ENCODE measurements at regions not wholly inside any gene's neighbourhood (a gene's known extent, or its start where the extent isn't known, plus 50 kb on each side); places are given as distances from the start of the nearest gene placed in this dataset.

DNA sequence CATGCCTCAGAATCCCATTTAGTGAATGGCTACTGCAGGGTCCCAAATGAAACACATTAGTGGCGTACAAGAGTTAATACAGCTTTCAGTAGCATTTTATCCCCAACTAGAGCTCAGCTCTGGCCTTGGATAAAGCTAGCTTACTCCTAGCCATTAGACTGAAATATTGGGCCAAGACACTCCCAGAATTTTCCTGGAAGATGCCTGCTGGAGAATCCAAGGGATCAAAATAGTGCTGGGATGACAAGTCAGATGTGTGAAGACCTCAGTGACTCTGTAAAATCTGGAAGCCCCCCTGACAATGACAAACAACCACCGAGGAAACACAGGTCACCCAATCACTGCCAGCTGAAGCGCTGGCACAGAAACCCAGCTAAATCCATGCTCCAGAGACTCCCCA, 303.1 kb upstream of the SORL1-AS1 start:
- peak in 1 of 2 donors; percentile 16 for DNase-seq
- Histone ChIP-seq H3K27ac (no peak overlapping the region), H3K4me1 (peaks cover 0 to 20% (median 3%) of the 10 kb centered on the region in 4 donors), H3K36me3 (no peaks in the 10 kb centered on the region), H3K9me3 (no peaks in the 10 kb centered on the region), H3K4me3 (no peak overlapping the region), H3K27me3 (no peaks in the 10 kb centered on the region)
- intact Hi-C loops (cut with DNase I; ENCODE audit: low total_unique reads) = no loop called here
- WGBS, 5 donors = 50 to 63% (median 54%) methylated on average over 3 of the region's 3 CpGs
- TF ChIP-seq POLR2A (IDR thresholded peaks at IDR 0.05) (no peak), POLR2AphosphoS5 (IDR thresholded peaks at IDR 0.05) (no peak), EP300 (IDR thresholded peaks at IDR 0.05) (no peak)
- TF ChIP-seq, protein P1, sequence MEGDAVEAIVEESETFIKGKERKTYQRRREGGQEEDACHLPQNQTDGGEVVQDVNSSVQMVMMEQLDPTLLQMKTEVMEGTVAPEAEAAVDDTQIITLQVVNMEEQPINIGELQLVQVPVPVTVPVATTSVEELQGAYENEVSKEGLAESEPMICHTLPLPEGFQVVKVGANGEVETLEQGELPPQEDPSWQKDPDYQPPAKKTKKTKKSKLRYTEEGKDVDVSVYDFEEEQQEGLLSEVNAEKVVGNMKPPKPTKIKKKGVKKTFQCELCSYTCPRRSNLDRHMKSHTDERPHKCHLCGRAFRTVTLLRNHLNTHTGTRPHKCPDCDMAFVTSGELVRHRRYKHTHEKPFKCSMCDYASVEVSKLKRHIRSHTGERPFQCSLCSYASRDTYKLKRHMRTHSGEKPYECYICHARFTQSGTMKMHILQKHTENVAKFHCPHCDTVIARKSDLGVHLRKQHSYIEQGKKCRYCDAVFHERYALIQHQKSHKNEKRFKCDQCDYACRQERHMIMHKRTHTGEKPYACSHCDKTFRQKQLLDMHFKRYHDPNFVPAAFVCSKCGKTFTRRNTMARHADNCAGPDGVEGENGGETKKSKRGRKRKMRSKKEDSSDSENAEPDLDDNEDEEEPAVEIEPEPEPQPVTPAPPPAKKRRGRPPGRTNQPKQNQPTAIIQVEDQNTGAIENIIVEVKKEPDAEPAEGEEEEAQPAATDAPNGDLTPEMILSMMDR (IDR thresholded peaks at IDR 0.05) = no peak

DNA sequence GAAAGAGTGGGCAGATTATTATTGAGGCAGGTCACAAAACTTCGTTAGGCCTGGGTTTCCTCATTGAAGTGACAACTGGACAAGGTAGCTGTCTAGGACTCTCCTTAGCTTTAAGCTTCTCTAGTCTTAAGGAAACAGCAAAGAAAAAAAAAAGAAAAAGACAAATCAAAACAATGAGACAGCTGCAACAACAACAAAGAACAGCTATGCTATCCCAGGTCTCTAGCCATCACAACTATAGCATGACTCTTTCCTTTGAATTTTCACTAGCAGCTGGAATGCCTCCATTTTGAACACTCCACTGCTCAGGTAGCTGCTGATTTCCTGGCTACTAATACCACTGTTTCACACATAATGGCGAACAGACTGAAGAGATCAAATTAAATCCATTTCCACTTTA, 302.4 kb upstream of the SORL1-AS1 start:
- 61 to 83% (median 73%) methylated on average over 2 of the region's 2 CpGs for WGBS, 5 donors
- no peaks in the 10 kb centered on the region for H3K27me3 ChIP-seq
- TF ChIP-seq POLR2A (IDR thresholded peaks at IDR 0.05) (no peak), EP300 (IDR thresholded peaks at IDR 0.05) (no peak), POLR2AphosphoS5 (IDR thresholded peaks at IDR 0.05) (no peak)
- TF ChIP-seq, protein P1 (IDR thresholded peaks at IDR 0.05) = no peak
- peak overlapping the region in 1 of 5 donors; percentile 13 for H3K27ac ChIP-seq
- no peaks in the 10 kb centered on the region for H3K36me3 ChIP-seq
- no peak overlapping the region for H3K4me3 ChIP-seq
- H3K4me1 ChIP-seq = peaks cover 0 to 20% (median 3%) of the 10 kb centered on the region in 4 donors
- no peaks in the 10 kb centered on the region for H3K9me3 ChIP-seq
- DNase-seq = no peak
- intact Hi-C loops (cut with DNase I; ENCODE audit: low total_unique reads) = no loop called here

DNA sequence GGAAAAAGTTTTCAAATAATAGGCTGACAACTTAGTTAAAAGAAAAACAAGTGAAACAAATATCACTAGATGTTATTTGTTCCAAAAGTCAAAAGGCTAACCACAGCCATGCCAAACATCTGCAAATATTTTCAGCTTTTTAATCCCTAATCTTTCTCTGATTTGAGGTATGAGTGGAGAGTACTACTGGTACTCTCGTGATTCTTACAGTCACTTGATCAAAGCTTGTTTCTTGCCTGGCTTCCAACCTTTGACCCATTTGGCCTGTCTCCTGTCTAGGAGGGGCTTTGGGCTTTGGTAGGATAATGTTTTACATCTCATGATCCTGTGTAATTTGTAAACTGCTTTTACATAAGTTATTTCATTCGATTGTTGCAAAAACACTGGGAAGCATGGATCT, 301.8 kb upstream of the SORL1-AS1 start:
- H3K27ac ChIP-seq = peak overlapping the region in 1 of 5 donors; percentile 37
- no peaks in the 10 kb centered on the region for H3K27me3 ChIP-seq
- H3K36me3 ChIP-seq = no peaks in the 10 kb centered on the region
- intact Hi-C loops (cut with DNase I; ENCODE audit: low total_unique reads) = no loop called here
- peak in 1 of 2 donors; percentile 41 for DNase-seq
- H3K4me3 ChIP-seq = no peak overlapping the region
- H3K9me3 ChIP-seq = no peaks in the 10 kb centered on the region
- WGBS, 5 donors = 31 to 50% (median 36%) methylated on average over 2 of the region's 2 CpGs
- H3K4me1 ChIP-seq = peaks cover 0 to 20% (median 3%) of the 10 kb centered on the region in 4 donors
- TF ChIP-seq POLR2AphosphoS5 (IDR thresholded peaks at IDR 0.05) (no peak), POLR2A (IDR thresholded peaks at IDR 0.05) (no peak), EP300 (IDR thresholded peaks at IDR 0.05) (no peak)
- TF ChIP-seq, protein P1 (IDR thresholded peaks at IDR 0.05) = no peak

DNA sequence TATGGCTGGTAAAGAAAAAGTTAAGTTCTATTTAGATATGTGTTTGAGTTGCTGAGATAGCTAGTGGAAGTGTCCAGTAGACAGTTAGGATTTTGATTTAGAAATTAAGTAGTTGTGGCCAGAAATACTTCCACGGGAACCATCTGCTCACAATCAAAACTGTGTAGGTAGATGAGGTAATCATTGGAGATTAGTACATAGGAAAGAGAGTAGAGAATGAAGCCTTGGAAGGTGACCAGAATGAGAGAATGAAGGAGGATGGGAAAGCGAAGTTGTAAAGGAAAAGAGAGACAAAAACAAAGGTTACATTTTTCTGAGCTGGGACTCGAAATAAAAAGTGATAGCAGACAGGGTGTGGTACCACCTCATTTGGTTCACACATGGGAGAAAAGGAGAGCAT, 296.9 kb upstream of the SORL1-AS1 start:
- intact Hi-C loops (cut with DNase I; ENCODE audit: low total_unique reads) = no loop called here
- Histone ChIP-seq H3K27ac (no peak overlapping the region), H3K27me3 (no peaks in the 10 kb centered on the region), H3K4me3 (no peak overlapping the region), H3K36me3 (no peaks in the 10 kb centered on the region), H3K9me3 (no peaks in the 10 kb centered on the region), H3K4me1 (peaks cover 0 to 5% (median 2%) of the 10 kb centered on the region in 4 donors)
- WGBS, 5 donors = 63 to 75% (median 69%) methylated on average over 3 of the region's 3 CpGs
- DNase-seq = no peak
- TF ChIP-seq, protein P1 (IDR thresholded peaks at IDR 0.05) = no peak
- TF ChIP-seq POLR2AphosphoS5 (IDR thresholded peaks at IDR 0.05) = no peak
- TF ChIP-seq EP300 (IDR thresholded peaks at IDR 0.05) = no peak
- no peak for TF ChIP-seq POLR2A (IDR thresholded peaks at IDR 0.05)
